ENCODE measurements at regions not wholly inside any gene's neighbourhood (a gene's known extent, or its start where the extent isn't known, plus 50 kb on each side); places are given as distances from the start of the nearest gene placed in this dataset.

DNA sequence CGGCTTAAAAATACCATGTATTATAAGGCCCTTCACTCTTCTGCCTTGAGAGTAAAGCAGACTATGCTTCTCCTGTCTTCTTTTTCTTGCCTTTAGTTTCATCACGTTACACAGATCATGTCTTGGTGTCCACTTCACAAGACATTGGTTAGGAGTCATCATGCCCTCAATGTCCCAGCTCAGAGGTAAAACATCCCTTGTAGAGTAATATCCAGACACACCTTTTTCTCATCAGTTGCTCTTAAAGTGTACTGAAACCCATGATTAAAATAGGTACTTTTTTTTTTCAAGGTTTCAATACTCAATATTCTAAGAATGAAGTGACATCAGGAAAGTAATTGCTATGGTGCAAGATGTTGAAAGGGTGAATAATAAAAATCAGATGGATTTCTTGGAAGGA is 267.8 kb downstream of the PMP22 start (continued):
- TF ChIP-seq, protein P1, sequence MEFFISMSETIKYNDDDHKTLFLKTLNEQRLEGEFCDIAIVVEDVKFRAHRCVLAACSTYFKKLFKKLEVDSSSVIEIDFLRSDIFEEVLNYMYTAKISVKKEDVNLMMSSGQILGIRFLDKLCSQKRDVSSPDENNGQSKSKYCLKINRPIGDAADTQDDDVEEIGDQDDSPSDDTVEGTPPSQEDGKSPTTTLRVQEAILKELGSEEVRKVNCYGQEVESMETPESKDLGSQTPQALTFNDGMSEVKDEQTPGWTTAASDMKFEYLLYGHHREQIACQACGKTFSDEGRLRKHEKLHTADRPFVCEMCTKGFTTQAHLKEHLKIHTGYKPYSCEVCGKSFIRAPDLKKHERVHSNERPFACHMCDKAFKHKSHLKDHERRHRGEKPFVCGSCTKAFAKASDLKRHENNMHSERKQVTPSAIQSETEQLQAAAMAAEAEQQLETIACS (CRISPR knock-in tag; IDR thresholded peaks at IDR 0.05), result no peak
- TF ChIP-seq TOE1 (CRISPR knock-in tag; IDR thresholded peaks at IDR 0.05) (no peak), ZNF20 (CRISPR knock-in tag; IDR thresholded peaks at IDR 0.05) (no peak), GPN1 (CRISPR knock-in tag; IDR thresholded peaks at IDR 0.05; ENCODE audit: borderline replicate concordance) (no peak)
- TF ChIP-seq, protein P2, sequence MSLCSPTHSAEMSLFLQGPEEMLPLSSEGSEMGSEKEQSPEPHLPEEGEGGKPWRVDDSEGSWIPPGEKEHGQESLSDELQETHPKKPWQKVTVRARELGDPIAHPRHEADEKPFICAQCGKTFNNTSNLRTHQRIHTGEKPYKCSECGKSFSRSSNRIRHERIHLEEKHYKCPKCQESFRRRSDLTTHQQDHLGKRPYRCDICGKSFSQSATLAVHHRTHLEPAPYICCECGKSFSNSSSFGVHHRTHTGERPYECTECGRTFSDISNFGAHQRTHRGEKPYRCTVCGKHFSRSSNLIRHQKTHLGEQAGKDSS (CRISPR knock-in tag; IDR thresholded peaks at IDR 0.05; ENCODE audit: borderline replicate concordance, low read depth), result no peak

DNA sequence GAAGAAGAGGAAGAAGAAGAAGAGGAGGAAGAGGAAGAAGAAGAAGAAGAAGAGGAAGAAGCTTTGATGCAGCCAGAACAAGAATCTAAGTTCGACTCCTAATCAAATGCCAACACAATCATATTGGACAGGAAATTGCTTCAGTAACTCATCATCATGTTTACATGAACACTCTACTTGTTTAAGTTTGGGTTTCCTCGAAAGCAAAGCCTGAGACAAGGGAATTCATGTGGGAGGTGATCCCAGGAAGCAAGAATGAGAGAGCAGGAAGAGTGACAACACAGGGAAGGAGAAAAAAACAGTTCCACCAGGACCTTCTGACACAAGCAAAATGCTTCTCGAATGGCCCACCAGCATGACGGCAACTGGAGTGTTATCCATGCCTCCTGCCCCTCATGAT is 279.0 kb downstream of the PMP22 start:
- no peaks in the 10 kb centered on the region for H3K36me3 ChIP-seq (replicated peaks in 1 of 2; ENCODE audit: control insufficient read depth in 1 of 2, insufficient read depth in 2 of 2, low read length in 2 of 2)
- no peak overlapping the region for H3K27ac ChIP-seq (ENCODE audit: extremely low read length, insufficient read depth, low read length)
- H3K79me2 ChIP-seq (ENCODE audit: insufficient read depth, low read length), result no peaks in the 10 kb centered on the region
- ATAC-seq, result no peak
- no peak overlapping the region for H2AFZ ChIP-seq (ENCODE audit: low read length)
- ChIA-PET CTCF (ENCODE audit: low intra/inter-chr PET ratio, low total read pairs) (no interaction called here), POLR2A (no interaction called here)
- no peak for FAIRE-seq
- 6% methylated on average over 4 of the region's 4 CpGs for WGBS (ENCODE audit: low lambda C conversion rate)
- TF ChIP-seq BCL6 (CRISPR knock-in tag; IDR thresholded peaks at IDR 0.05), result peak; percentile 53; the same call in 1 of the 2 replicates
- TF ChIP-seq ESRRA (CRISPR knock-in tag; IDR thresholded peaks at IDR 0.05; ENCODE audit: low read depth), result no peak
- TF ChIP-seq, protein P3, sequence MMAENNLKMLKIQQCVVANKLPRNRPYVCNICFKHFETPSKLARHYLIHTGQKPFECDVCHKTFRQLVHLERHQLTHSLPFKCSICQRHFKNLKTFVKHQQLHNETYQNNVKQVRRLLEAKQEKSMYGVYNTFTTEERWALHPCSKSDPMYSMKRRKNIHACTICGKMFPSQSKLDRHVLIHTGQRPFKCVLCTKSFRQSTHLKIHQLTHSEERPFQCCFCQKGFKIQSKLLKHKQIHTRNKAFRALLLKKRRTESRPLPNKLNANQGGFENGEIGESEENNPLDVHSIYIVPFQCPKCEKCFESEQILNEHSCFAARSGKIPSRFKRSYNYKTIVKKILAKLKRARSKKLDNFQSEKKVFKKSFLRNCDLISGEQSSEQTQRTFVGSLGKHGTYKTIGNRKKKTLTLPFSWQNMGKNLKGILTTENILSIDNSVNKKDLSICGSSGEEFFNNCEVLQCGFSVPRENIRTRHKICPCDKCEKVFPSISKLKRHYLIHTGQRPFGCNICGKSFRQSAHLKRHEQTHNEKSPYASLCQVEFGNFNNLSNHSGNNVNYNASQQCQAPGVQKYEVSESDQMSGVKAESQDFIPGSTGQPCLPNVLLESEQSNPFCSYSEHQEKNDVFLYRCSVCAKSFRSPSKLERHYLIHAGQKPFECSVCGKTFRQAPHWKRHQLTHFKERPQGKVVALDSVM (CRISPR knock-in tag; IDR thresholded peaks at IDR 0.05), result no peak
- H3K4me2 ChIP-seq (ENCODE audit: low read depth, low read length), result no peak overlapping the region
- no peaks in the 10 kb centered on the region for H4K20me1 ChIP-seq (ENCODE audit: insufficient read depth, low read length)
- H3K4me3 ChIP-seq (replicated peaks in 1 of 3; ENCODE audit: insufficient read depth in 1 of 3, low read depth in 2 of 3, low read length in 3 of 3), result no peak overlapping the region
- no peak overlapping the region for H3K9ac ChIP-seq (ENCODE audit: insufficient read depth, low read depth, low read length)
- H3K27me3 ChIP-seq (ENCODE audit: control insufficient read depth in 1 of 2, insufficient read depth in 2 of 2, low read length in 2 of 2), result peaks cover 3 to 15% of the 10 kb centered on the region in 2 experiments; a peak in 3 of 5 replicates
- DNase-seq (ENCODE audit: low spot score), result no peak
- H3K9me3 ChIP-seq (ENCODE audit: low read length), result no peaks in the 10 kb centered on the region
- H3K4me1 ChIP-seq (ENCODE audit: insufficient read depth, low read length), result no peaks in the 10 kb centered on the region
- no TSS peak for BruUV-seq (replicated peaks)
- intact Hi-C loops (cut with micrococcal nuclease; ENCODE audit: unreplicated experiment), result no loop called here
- in situ Hi-C loops (cut with HindIII; ENCODE audit: extremely low pct_ligation_motif_present, low pct_unique_long_range_greater_than_20kb), result no loop called here

Measured in HepG2 (cell line).